ENCODE measurements at regions not wholly inside any gene's neighbourhood (a gene's known extent, or its start where the extent isn't known, plus 50 kb on each side); places are given as distances from the start of the nearest gene placed in this dataset.

DNA sequence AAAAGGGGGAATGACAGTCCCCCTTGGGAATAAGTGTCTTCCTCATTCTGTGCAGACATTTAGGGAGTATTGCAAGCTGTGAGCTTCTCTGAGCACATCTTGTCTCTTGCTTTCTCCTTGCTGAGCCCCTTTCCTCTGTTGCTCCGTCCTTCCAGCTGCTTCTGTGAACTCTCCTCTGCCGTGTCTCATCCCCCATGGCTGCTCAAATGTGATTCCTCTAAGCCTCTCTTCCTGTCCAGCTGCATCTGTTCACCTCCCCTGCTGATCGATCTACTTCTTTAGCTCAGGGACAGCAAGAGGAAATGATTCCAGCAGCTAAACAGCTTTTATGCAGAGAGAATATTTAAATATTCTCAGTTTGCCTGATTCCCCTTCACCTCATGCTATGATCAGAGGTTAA is 328.0 kb upstream of the DNAJC19 start:
- TF ChIP-seq EZH2 (IDR thresholded peaks at IDR 0.05; ENCODE audit: insufficient read depth, poor library complexity, severe bottlenecking) (no peak), EZH2phosphoT487 (IDR thresholded peaks at IDR 0.05; ENCODE audit: insufficient read depth, low read depth) (no peak)
